Body of pancreas (tissue), 4 donors: ENCODE measurements at regions not wholly inside any gene's neighbourhood (a gene's known extent, or its start where the extent isn't known, plus 50 kb on each side); places are given as distances from the start of the nearest gene placed in this dataset.

Source experiments
- ATAC-seq: fragments of 150-250 bp; one replicate; pipeline ENCODE4 v1.9.1; 2016
- DNase-seq, 4 donors: peaks; one replicate each; pipeline ENCODE4 v3.0.0-alpha.2; 2019
- H3K27ac ChIP-seq, 4 donors: fragments of 200-600 bp; sonication (generic); 1 replicate in 3 of 4; 2 replicates in 1 of 4; pipeline versions ENCODE4 v1.5.1 to v1.6.1; 2016 to 2019; ENCODE audit warnings: mild to moderate bottlenecking in 1 of 4, mixed read lengths in 1 of 4, moderate library complexity in 1 of 4
- H3K27me3 ChIP-seq, 2 donors: fragments of 200-600 bp; sonication (generic); one replicate each; pipeline ENCODE4 v1.6.0; 2016; ENCODE audit warnings: mild to moderate bottlenecking in 1 of 2
- H3K36me3 ChIP-seq, 2 donors: fragments of 200-600 bp; sonication (generic); replicated peaks in 1 of 2; 2 replicates each; pipeline ENCODE4 v1.5.1; 2016; ENCODE audit warnings: low read depth in 2 of 2; ENCODE audit not compliant: insufficient read depth in 1 of 2
- H3K4me1 ChIP-seq: fragments of 200-600 bp; sonication (generic); one replicate; pipeline ENCODE4 v1.6.0; 2016
- H3K4me3 ChIP-seq, 2 donors: fragments of 200-600 bp; sonication (generic); 1 replicate in 1 of 2; 2 replicates in 1 of 2; pipeline ENCODE4 v1.5.1; 2016 to 2019
- H3K9me3 ChIP-seq, 3 donors: fragments of 200-600 bp; sonication (generic); 1 replicate in 2 of 3; 2 replicates in 1 of 3; pipeline ENCODE4 v1.5.1; 2016
- POLR2A ChIP-seq, 3 donors: fragments of 450-650 bp; IDR thresholded peaks; one replicate each; pipeline ENCODE4 v1.6.1; 2016; ENCODE audit warnings: antibody characterized with exemption in 3 of 3, mild to moderate bottlenecking in 2 of 3
- WGBS, 2 donors: methylation state at CpG; one replicate each; pipeline ENCODE4 v1.1.5; 2017; 5-methylcytosine and 5-hydroxymethylcytosine counted together
- intact Hi-C: fragments of 100-400 bp; cut with DNase I; formaldehyde crosslinking; loops from one replicate; pipeline ENCODE4 v1.15.1; 2023
- TF ChIP-seq, protein P1 (sequence below), 7 experiments: fragments of 450-650 bp in 4 of 7; fragments of 200-600 bp in 3 of 7; sonication (generic) in 3 of 7; IDR thresholded peaks; one replicate each; pipeline ENCODE4 v1.5.1; 2016 to 2019; ENCODE audit warnings: antibody characterized with exemption in 7 of 7

GRCh38 chr18:45441110-45441847 lies 174.0 kb upstream of the SLC14A2 start:
- no peak overlapping the region for H3K27ac ChIP-seq
- ATAC-seq (no peak), DNase-seq (peak in 2 of 4 donors; percentile 14 to 35)
- TF ChIP-seq POLR2A (IDR thresholded peaks at IDR 0.05), result no peak
- TF ChIP-seq, protein P1, sequence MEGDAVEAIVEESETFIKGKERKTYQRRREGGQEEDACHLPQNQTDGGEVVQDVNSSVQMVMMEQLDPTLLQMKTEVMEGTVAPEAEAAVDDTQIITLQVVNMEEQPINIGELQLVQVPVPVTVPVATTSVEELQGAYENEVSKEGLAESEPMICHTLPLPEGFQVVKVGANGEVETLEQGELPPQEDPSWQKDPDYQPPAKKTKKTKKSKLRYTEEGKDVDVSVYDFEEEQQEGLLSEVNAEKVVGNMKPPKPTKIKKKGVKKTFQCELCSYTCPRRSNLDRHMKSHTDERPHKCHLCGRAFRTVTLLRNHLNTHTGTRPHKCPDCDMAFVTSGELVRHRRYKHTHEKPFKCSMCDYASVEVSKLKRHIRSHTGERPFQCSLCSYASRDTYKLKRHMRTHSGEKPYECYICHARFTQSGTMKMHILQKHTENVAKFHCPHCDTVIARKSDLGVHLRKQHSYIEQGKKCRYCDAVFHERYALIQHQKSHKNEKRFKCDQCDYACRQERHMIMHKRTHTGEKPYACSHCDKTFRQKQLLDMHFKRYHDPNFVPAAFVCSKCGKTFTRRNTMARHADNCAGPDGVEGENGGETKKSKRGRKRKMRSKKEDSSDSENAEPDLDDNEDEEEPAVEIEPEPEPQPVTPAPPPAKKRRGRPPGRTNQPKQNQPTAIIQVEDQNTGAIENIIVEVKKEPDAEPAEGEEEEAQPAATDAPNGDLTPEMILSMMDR (IDR thresholded peaks at IDR 0.05), result peak in 4 of 7 experiments; percentile 8 to 33 (median 24)
- no peaks in the 10 kb centered on the region for H3K4me1 ChIP-seq
- 42 to 48% methylated on average over 5 of the region's 5 CpGs for WGBS, 2 donors
- intact Hi-C loops, result no loop called here
- no peaks in the 10 kb centered on the region for H3K9me3 ChIP-seq
- no peaks in the 10 kb centered on the region for H3K36me3 ChIP-seq
- no peaks in the 10 kb centered on the region for H3K27me3 ChIP-seq
- no peak overlapping the region for H3K4me3 ChIP-seq

- Histone ChIP-seq H3K9me3 (no peaks in the 10 kb centered on the region), H3K4me1 (peaks cover 12% of the 10 kb centered on the region), H3K4me3 (no peak overlapping the region), H3K27me3 (no peaks in the 10 kb centered on the region), H3K27ac (no peak overlapping the region), H3K36me3 (no peaks in the 10 kb centered on the region)
- 83 to 89% methylated on average over 1 of the region's 1 CpG for WGBS, 2 donors
- ATAC-seq, result no peak
- intact Hi-C loops, result no loop called here
- DNase-seq, result no peak
- TF ChIP-seq, protein P1 (IDR thresholded peaks at IDR 0.05), result no peak
- no peak for TF ChIP-seq POLR2A (IDR thresholded peaks at IDR 0.05)
These were observed 171.2 kb upstream of the SLC14A2 start for GRCh38 chr18:45444040-45444439.

DNA sequence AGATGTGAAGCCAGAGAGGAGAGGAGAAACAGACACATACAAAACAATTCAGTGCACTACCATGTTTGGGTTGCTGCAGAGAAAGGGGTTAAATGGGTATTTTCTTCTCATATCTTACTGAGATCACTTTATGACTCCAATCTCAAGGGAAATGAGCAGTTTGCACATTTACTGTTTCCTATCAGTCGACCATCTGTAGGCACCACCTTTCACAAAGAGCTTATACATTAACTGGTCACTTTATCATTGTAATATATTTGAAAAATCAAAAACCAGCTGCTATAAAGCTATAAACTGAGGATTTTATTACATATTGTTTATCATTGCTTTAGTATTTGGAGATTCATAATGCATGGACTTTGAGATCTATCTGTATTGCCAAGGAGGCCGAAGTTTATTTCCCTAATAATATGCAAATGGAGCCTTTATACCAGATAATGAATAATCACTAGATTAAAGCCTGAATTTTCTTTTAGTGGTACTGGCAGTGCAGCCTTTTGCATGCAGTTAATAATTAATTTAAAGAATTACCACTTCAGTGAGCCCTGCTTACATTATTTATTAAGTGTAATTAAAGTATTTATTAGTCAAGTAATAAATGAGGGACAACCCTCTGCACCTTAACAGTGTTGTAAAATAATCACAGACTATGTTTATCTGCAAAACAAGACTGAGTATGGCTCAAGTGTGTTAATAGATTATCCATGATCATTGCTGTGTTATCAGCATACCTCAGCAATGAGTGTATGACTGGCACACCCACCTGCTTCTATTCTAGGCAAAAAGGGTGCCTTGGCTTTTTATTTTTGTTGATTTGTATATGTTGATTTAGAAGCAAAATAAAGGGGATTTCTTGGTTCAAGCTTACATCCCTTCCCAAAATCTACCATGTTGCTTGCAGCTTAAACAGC lies 167.7 kb upstream of the SLC14A2 start:
- Histone ChIP-seq H3K4me3 (no peak overlapping the region), H3K27me3 (no peaks in the 10 kb centered on the region), H3K36me3 (no peaks in the 10 kb centered on the region), H3K4me1 (peaks cover 12% of the 10 kb centered on the region), H3K27ac (no peak overlapping the region), H3K9me3 (no peaks in the 10 kb centered on the region)
- WGBS, 2 donors, result 16 to 22% methylated on average over 2 of the region's 2 CpGs
- ATAC-seq (no peak), DNase-seq (no peak)
- TF ChIP-seq POLR2A (IDR thresholded peaks at IDR 0.05), result no peak
- TF ChIP-seq, protein P1 (IDR thresholded peaks at IDR 0.05), result no peak
- intact Hi-C loops, result no loop called here

DNA sequence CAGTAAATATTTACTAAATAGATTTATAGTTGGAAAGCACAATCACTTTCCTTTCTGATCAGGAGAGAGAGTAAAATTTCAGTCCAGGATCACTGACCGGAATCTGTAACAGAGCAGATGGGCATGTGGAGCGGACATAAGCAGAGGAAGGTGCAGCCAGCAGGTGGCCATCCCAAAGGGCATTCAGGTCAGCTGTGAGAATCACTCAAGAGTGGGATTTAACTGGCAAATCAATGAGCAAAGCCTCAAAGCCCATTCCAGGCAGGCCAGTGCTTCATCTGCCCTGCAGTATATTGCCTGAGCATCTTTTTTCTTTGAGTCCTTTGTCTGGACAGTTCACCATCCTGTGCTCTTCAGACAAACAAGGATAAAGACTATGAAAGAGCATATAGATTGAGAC lies 166.4 kb upstream of the SLC14A2 start:
- WGBS, 2 donors, result 82 to 86% methylated on average over 2 of the region's 2 CpGs
- Histone ChIP-seq H3K4me3 (no peak overlapping the region), H3K9me3 (no peaks in the 10 kb centered on the region), H3K27ac (no peak overlapping the region), H3K4me1 (peaks cover 12% of the 10 kb centered on the region), H3K27me3 (no peaks in the 10 kb centered on the region), H3K36me3 (no peaks in the 10 kb centered on the region)
- TF ChIP-seq POLR2A (IDR thresholded peaks at IDR 0.05), result no peak
- TF ChIP-seq, protein P1 (IDR thresholded peaks at IDR 0.05), result no peak
- ATAC-seq (no peak), DNase-seq (no peak)
- intact Hi-C loops, result no loop called here
